ENCODE measurements at regions not wholly inside any gene's neighbourhood (a gene's known extent, or its start where the extent isn't known, plus 50 kb on each side); places are given as distances from the start of the nearest gene placed in this dataset.

GRCh38 chr5:29498860-29499259 is 1694.6 kb upstream of the CDH6 start (continued):
- TF ChIP-seq JUNB (IDR thresholded peaks at IDR 0.05; ENCODE audit: unreplicated experiment) (no peak), EZH2 (IDR thresholded peaks at IDR 0.05; ENCODE audit: low read depth, unreplicated experiment) (no peak), ZNF331 (CRISPR knock-in tag; IDR thresholded peaks at IDR 0.05; ENCODE audit: low read depth) (no peak), ZNF114 (CRISPR knock-in tag; IDR thresholded peaks at IDR 0.05) (no peak), STAT1 (IDR thresholded peaks at IDR 0.05; ENCODE audit: unreplicated experiment) (no peak), CREB1 (CRISPR knock-in tag; IDR thresholded peaks at IDR 0.05; ENCODE audit: low read depth) (no peak), EZH2phosphoT487 (IDR thresholded peaks at IDR 0.05; ENCODE audit: unreplicated experiment) (no peak), NANOG (IDR thresholded peaks at IDR 0.05; ENCODE audit: borderline replicate concordance) (no peak), POLR2AphosphoS5 (IDR thresholded peaks at IDR 0.05; ENCODE audit: low read depth) (no peak)
- TF ChIP-seq, protein P1, sequence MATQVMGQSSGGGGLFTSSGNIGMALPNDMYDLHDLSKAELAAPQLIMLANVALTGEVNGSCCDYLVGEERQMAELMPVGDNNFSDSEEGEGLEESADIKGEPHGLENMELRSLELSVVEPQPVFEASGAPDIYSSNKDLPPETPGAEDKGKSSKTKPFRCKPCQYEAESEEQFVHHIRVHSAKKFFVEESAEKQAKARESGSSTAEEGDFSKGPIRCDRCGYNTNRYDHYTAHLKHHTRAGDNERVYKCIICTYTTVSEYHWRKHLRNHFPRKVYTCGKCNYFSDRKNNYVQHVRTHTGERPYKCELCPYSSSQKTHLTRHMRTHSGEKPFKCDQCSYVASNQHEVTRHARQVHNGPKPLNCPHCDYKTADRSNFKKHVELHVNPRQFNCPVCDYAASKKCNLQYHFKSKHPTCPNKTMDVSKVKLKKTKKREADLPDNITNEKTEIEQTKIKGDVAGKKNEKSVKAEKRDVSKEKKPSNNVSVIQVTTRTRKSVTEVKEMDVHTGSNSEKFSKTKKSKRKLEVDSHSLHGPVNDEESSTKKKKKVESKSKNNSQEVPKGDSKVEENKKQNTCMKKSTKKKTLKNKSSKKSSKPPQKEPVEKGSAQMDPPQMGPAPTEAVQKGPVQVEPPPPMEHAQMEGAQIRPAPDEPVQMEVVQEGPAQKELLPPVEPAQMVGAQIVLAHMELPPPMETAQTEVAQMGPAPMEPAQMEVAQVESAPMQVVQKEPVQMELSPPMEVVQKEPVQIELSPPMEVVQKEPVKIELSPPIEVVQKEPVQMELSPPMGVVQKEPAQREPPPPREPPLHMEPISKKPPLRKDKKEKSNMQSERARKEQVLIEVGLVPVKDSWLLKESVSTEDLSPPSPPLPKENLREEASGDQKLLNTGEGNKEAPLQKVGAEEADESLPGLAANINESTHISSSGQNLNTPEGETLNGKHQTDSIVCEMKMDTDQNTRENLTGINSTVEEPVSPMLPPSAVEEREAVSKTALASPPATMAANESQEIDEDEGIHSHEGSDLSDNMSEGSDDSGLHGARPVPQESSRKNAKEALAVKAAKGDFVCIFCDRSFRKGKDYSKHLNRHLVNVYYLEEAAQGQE (IDR thresholded peaks at IDR 0.05; ENCODE audit: unreplicated experiment) = no peak

- peaks cover 7% of the 10 kb centered on the region for H3K9me2 ChIP-seq (ENCODE audit: insufficient read depth)
- no peaks in the 10 kb centered on the region for H3F3A ChIP-seq (replicated peaks; ENCODE audit: low read depth)
- H2AFZ ChIP-seq = no peak overlapping the region
- no peak overlapping the region for H3K4me2 ChIP-seq
- H3K27me3 Mint-ChIP-seq (ENCODE audit: insufficient read depth, low read depth, poor library complexity) = peaks cover 4% of the 10 kb centered on the region
- H3K9me3 Mint-ChIP-seq = peaks cover 39% of the 10 kb centered on the region; the same call in 2 of the 3 replicates
- TF ChIP-seq, protein P1 (IDR thresholded peaks at IDR 0.05; ENCODE audit: unreplicated experiment) = no peak
- no peak for TF ChIP-seq JUNB (IDR thresholded peaks at IDR 0.05; ENCODE audit: unreplicated experiment)
- TF ChIP-seq EZH2 (IDR thresholded peaks at IDR 0.05; ENCODE audit: low read depth, unreplicated experiment) = no peak
- no peak for TF ChIP-seq ZNF114 (CRISPR knock-in tag; IDR thresholded peaks at IDR 0.05)
- TF ChIP-seq, protein P2, sequence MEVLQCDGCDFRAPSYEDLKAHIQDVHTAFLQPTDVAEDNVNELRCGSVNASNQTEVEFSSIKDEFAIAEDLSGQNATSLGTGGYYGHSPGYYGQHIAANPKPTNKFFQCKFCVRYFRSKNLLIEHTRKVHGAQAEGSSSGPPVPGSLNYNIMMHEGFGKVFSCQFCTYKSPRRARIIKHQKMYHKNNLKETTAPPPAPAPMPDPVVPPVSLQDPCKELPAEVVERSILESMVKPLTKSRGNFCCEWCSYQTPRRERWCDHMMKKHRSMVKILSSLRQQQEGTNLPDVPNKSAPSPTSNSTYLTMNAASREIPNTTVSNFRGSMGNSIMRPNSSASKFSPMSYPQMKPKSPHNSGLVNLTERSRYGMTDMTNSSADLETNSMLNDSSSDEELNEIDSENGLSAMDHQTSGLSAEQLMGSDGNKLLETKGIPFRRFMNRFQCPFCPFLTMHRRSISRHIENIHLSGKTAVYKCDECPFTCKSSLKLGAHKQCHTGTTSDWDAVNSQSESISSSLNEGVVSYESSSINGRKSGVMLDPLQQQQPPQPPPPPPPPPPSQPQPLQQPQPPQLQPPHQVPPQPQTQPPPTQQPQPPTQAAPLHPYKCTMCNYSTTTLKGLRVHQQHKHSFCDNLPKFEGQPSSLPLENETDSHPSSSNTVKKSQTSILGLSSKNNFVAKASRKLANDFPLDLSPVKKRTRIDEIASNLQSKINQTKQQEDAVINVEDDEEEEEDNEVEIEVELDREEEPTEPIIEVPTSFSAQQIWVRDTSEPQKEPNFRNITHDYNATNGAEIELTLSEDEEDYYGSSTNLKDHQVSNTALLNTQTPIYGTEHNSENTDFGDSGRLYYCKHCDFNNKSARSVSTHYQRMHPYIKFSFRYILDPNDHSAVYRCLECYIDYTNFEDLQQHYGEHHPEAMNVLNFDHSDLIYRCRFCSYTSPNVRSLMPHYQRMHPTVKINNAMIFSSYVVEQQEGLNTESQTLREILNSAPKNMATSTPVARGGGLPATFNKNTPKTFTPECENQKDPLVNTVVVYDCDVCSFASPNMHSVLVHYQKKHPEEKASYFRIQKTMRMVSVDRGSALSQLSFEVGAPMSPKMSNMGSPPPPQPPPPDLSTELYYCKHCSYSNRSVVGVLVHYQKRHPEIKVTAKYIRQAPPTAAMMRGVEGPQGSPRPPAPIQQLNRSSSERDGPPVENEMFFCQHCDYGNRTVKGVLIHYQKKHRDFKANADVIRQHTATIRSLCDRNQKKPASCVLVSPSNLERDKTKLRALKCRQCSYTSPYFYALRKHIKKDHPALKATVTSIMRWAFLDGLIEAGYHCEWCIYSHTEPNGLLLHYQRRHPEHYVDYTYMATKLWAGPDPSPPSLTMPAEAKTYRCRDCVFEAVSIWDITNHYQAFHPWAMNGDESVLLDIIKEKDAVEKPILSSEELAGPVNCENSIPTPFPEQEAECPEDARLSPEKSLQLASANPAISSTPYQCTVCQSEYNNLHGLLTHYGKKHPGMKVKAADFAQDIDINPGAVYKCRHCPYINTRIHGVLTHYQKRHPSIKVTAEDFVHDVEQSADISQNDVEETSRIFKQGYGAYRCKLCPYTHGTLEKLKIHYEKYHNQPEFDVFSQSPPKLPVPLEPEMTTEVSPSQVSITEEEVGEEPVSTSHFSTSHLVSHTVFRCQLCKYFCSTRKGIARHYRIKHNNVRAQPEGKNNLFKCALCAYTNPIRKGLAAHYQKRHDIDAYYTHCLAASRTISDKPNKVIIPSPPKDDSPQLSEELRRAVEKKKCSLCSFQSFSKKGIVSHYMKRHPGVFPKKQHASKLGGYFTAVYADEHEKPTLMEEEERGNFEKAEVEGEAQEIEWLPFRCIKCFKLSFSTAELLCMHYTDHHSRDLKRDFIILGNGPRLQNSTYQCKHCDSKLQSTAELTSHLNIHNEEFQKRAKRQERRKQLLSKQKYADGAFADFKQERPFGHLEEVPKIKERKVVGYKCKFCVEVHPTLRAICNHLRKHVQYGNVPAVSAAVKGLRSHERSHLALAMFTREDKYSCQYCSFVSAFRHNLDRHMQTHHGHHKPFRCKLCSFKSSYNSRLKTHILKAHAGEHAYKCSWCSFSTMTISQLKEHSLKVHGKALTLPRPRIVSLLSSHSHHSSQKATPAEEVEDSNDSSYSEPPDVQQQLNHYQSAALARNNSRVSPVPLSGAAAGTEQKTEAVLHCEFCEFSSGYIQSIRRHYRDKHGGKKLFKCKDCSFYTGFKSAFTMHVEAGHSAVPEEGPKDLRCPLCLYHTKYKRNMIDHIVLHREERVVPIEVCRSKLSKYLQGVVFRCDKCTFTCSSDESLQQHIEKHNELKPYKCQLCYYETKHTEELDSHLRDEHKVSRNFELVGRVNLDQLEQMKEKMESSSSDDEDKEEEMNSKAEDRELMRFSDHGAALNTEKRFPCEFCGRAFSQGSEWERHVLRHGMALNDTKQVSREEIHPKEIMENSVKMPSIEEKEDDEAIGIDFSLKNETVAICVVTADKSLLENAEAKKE (CRISPR knock-in tag; IDR thresholded peaks at IDR 0.05) = no peak
- no peak for TF ChIP-seq NANOG (IDR thresholded peaks at IDR 0.05; ENCODE audit: borderline replicate concordance)
- TF ChIP-seq STAT1 (IDR thresholded peaks at IDR 0.05; ENCODE audit: unreplicated experiment) = no peak
- ATAC-seq (no peak), DNase-seq (ENCODE audit: low spot score) (no peak)
- H4K20me1 ChIP-seq (replicated peaks; ENCODE audit: insufficient read depth) = no peaks in the 10 kb centered on the region
- no peaks in the 10 kb centered on the region for H3K36me3 ChIP-seq (ENCODE audit: insufficient read depth)
- H3K4me1 Mint-ChIP-seq = peaks cover 4% of the 10 kb centered on the region; the same call in 2 of the 3 replicates
- H3K36me3 Mint-ChIP-seq (ENCODE audit: low read depth) = peaks cover 38% of the 10 kb centered on the region
- H3K79me2 ChIP-seq (replicated peaks; ENCODE audit: insufficient read depth) = no peaks in the 10 kb centered on the region
- H3K27ac Mint-ChIP-seq = no peak overlapping the region
- no peak overlapping the region for H3K27ac ChIP-seq (ENCODE audit: low read depth)
- H3K4me3 ChIP-seq = no peak overlapping the region
- H3K27me3 ChIP-seq (ENCODE audit: insufficient read depth) = no peaks in the 10 kb centered on the region
- H3K4me3 Mint-ChIP-seq = no peak overlapping the region
- H3K4me1 ChIP-seq (ENCODE audit: insufficient read depth) = 0 out of 2 replicates have a peak, but pooled peaks cover 2% of the 10 kb centered on the region
Measured at GRCh38 chr5:29498412-29498811, 1695.1 kb upstream of the CDH6 start.

Data from GM23338 (cell line).